NCI-H748 treated with DMSO at 0.1 percent for 48 hours (cell line): ENCODE measurements at regions not wholly inside any gene's neighbourhood (a gene's known extent, or its start where the extent isn't known, plus 50 kb on each side); places are given as distances from the start of the nearest gene placed in this dataset.
A peak's percentile ranks its signal among the peaks of the same experiment; 100 is the strongest.

Source experiments
- DNase-seq: peaks from one replicate; lab custom pipeline; 2025; lab: John Stamatoyannopoulos, UW

GRCh38 chr5:38207343-38207742 lies 51.0 kb upstream of the EGFLAM start:
- no peak for DNase-seq

DNA sequence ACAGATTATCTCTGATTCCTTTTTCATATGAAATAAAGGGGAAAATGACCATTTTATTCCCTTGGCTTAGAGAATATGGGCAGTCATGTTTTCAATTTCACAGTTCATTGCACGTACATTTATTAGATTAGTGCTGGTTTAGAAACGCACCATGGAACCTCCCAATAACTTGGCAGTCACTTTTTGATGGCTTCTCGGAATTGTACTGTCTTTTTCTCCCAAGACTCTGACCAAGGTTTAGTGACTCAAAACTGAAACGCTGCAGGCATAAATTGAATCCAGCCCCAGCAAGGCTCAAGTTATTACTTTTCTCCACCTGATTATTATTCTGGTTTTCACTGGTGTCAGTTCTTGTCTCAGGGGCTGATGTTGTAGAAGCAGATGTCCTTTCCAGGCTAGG lies 55.6 kb upstream of the EGFLAM start:
- DNase-seq = no peak

DNA sequence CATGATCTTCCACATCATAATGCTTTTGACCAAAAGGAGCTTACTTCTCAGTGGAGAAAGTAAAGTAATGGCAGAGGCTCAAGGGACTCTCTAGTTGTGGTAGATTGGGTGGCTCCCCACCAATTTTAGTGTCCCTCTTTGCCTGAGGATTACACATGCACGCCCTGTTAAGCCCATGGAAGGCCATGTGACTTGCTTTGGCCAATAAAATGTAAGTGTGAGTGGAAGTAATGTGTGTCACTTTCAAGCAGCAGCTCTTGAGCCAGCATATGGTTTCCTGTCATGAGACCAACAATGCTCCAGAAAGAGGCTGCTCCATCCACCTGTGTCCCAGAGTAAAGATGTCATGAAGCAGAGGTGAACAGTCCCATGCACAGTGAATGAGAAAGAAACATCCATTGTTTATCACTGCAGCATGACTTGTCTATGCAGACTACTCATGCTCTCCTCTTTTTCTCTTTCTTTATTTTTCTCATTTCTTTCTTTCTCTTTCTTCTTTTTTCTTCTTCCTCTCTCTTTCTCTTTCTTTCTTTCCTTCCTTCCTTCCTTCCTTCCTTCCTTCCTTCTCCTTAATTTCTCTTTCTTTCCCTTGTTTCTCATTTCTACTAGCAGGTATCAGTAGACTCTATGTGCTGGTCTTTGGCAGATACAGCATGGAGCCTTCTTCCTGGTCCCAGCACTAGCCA lies 57.3 kb upstream of the EGFLAM start:
- no peak for DNase-seq

DNA sequence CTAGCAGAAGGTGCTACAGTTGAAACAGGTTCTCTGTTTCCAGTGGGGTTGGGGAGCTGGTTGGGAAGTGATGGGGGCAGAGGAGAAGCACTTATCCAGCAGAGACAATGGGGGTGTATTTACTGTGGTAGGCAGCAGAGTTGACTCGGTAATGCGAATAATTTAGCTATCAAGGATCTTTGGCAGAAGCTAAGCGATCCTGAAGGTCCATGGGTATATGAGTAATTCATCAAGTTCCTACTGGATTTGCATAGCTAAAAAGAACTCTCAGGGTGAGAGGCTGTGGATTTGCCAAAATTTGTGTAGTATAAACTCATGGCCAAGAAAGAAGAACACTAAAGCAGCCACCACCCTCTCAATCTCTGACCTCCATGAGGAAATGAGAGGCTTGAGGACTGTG lies 61.2 kb upstream of the EGFLAM start:
- DNase-seq = no peak

GRCh38 chr5:38193015-38193581 lies 65.3 kb upstream of the EGFLAM start:
- peak; percentile 84 for DNase-seq

DNA sequence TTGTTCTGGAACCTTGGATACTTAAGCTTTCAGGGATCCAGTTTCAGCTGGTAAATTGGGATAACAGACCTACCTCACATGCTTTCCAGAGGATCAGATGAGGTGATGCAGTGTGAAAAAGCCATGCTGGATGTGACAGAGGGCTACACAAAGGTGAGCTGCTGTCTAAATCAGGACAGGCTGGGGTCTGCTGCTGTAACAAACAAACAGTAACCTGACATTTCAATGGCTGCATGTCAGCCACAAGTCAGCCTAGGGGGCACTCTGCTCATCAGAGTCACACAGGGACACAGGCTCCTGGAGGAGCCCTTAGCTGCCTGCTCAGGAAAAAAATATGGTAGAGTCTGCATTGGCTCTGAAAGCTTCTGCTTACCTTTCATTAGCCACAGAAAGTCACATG lies 66.7 kb upstream of the EGFLAM start:
- DNase-seq = no peak

- no peak for DNase-seq
These were observed 68.2 kb upstream of the EGFLAM start for GRCh38 chr5:38190111-38190510.

DNA sequence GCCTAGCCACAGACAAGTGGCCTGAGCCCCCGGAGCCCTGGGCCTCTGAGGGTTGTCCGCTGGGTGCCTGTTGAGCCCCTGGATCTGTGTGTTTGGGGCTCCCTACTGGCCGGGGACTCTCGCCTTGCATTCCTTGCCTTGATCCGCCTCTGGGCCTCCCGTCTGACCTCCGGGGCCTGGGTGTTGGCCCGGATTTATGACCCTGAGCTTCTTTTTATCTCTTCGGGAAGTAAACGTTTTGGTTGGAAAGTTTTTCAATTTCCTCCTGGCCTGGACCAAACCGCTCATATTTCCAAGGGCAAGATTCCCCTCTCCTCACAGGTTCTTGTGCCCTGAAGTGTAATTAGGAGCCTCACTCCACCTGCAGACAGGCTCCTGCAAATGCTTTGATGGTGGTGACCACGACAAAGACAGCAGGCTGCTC lies 69.3 kb upstream of the EGFLAM start:
- DNase-seq = no peak

DNA sequence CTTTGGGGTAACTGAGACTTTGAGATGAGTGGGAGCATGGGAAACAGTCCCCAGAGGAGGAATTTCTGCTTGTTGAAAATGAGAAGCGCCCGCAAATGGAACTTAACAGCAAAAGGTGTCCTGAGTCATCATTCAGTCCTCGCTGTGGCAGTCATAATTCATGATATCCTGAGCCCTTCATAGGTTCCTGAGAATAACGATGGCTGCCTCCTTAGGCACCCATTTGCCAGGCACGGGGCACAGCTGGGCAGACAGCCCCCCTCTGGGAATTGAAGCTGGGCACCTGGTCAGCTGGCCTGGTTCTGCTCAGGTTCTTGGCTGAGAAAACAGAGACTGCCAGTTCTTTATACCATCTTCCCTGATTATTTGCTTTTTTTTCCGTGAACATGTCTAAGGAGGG lies 69.8 kb upstream of the EGFLAM start:
- DNase-seq = no peak

GRCh38 chr5:38187532-38187931 lies 70.8 kb upstream of the EGFLAM start:
- no peak for DNase-seq

DNA sequence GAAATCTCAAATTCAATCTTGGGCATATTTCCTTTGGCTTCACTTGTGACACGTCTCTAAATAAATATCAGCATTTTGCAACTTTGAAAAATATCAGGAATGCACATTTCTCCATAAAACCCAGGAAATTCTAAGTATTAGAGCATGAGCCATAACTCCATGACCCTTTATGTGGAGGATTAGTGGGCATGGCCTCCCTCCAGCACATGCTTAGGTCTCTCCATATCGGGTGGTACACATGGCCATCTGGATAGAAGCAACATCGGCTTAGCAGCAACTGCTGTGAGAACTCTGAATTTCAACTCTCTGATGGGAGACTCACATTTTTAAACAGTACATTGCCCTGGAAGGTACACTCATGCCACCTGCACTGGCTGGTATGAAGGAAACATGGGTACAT lies 73.7 kb upstream of the EGFLAM start:
- DNase-seq = no peak

DNA sequence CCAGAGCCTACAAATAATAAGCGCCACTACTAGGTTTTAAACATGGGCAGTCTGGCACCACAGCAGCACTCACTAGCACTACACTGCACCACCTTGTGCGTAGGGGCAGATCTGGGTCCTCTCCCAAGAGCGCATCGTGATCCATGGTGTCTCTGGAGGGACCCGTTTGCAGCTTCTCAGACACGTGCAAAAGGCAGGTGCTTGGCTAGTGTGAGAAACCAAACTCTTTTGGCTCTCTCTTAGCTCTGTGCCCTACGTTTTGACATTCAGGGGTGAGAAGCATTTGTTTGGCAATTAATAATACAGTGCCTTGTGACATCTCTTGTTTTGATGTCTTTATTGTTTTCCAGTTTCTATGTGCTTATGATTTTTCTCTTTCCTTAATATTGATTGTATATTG lies 75.4 kb upstream of the EGFLAM start:
- DNase-seq = no peak

DNA sequence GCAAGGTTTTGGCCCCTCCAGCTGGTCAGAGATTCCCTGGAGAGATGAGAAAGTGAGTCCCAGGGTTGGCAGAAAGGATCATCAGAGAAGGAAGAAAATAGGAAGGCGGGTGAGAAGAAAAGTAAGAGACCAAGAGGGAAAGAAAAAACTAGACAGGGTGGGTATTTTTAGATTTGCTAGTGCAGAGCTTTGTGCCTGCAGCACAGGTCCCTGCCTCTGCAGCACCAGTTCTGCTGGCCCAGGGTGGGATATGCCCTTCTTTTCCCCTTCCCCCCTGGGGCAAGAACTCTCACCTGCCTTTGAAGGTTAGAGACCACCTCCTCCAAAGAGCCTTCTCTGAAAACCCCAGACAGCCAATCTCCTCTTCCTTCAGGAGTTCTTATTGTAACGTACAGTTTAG lies 90.3 kb upstream of the EGFLAM start:
- DNase-seq = no peak

DNA sequence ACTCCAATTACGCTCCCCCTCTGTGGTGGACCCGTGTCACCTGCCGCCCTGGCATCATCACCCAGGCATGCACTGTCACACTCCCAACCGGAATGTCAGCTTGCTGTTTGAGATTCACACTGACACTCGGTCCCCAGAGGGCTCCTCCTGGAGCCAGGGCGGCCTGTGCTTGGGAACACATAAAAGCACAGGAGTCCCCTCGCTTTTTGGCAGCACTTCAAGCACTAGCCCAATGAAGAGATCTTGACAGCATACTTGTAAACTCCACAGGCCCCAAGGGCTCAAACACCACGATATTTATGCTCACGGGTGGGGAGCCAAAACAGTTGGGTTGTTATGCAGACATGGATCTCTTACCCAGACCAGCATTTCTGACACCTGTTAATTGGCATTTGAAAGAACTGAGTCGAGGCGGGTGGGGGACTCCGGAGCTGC lies 90.8 kb upstream of the EGFLAM start:
- DNase-seq = no peak

DNA sequence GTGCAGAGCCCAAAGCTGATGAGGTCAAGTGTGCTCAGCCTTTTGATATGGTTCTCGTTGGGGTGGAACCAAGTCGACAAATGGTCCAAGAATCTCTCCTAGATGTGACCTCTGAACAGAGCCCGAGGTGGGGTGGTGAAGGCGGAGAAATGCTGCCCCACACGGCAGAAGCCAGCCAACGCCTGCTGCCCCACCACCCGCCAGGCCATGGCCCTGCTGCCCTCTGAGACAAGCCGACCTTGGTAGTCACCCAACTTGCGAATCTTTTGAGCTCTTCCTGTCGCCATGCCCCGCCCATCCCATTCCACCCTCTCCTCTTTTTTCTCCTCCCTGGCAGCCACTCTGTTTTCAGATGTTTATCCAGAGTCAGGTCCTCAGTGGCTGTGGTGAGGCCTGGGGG lies 91.5 kb upstream of the EGFLAM start:
- no peak for DNase-seq

DNA sequence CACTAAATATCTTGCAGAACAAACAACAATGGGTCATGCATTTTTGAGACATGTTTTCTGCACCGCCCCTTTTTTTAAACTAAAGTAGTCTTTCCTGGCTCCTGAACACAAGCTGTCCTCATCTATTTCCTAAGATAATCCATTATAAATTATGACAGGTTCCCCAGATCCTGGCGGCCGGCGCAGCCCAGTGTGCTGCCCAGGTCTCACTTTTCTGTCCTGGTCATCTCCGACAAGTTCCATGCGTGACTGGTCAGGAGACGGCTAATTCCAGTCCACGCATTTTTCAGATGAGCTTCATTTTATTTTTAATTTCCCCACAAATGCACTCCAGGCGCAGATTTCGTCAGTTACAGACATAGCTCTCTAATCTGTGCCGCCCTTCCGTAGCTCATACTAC lies 92.9 kb upstream of the EGFLAM start:
- no peak for DNase-seq

DNA sequence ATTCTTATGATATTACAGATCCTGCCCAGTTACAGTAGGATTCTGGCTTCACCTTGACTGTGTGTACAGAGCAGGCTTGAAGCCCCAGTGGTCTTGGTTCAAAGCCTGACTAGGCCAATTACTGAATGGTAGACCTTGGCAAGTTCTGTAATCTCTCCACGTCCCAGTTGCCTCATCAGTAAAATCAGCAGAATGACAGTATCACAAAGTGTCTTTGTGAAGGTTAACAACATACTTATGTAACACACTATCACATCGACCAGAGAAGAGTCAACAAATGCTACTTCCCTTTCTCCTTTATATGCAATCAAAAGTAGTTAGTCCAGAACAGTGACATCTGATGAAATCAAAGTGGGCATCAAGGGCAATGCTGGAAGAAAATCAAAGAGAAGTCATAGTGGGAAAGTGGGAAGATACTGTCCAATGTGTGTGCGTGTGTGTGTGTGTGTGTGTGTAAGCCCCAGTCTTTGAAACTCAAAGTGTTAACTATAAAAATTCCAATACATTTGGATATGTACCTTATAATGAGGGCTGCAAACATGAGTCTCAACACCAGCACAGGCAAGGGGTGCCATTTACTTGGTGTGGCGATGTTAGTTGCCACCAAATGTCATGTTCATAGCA lies 93.5 kb upstream of the EGFLAM start:
- no peak for DNase-seq

DNA sequence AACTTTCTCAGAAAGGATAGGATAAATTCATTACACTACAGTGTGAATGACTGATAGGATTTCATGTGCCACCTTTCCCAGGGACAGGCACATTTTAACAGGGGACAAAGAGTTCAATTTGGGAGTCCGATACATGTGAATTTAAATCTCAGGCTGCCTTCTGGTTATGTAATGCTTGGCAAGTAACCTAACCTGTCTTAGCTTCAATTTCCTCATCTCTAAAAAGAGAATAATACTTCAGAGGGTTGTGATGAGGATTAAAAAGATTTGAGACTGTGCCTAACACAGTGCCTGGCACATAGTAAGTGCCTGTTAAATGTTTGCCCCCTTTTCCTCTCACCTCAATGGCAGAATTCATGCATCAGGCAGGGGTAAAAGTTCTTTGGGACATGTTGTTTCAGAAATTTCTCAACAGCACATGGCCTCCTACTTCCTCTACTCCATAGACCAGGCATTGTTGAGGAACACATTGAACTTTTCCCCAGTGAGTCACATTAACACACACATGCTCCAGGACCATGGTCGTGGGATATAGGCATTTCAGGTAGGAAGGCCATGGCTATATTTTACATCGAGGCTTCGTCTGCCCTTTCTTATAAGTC lies 94.6 kb upstream of the EGFLAM start:
- DNase-seq = no peak

DNA sequence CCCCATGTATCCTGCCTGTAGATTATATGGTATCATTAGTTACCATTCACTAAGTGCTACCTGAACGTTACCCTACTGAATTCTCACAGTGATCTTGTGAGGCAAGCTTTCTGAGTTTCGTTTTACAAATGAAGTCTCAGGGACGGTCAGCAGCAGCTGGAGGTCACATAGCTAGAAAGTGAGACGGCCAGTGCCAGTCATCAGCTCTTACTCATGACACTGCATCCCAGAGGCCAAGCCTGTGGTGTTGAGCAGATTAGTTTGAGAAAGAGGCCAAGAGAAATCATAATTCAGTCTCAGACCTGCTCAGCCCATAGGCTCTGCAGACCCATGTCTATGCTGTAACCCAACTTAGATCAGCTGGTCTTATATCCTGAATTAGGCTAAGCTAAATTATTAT lies 95.7 kb upstream of the EGFLAM start:
- DNase-seq = no peak

DNA sequence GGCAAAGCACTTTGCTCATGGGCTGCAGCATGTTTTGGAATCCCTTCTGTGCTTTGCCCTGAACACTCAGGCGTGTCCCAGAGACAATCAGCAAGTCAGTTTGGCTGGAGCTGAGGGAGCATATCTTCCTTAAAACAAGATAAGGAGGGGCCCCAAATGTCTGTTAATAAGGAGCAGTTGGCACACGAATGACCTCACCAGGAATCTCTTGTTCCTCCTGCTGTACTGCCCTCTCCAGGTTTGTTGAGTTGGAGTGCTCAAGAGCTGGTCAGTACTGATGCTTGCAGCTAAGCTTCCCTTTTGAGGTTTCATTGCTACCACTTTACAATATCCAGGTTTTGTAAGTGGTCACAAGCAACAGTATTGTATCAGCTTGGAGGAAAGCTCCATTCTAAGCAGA lies 101.3 kb upstream of the EGFLAM start:
- no peak for DNase-seq

GRCh38 chr5:38154615-38155204 lies 103.6 kb upstream of the EGFLAM start:
- no peak for DNase-seq

DNA sequence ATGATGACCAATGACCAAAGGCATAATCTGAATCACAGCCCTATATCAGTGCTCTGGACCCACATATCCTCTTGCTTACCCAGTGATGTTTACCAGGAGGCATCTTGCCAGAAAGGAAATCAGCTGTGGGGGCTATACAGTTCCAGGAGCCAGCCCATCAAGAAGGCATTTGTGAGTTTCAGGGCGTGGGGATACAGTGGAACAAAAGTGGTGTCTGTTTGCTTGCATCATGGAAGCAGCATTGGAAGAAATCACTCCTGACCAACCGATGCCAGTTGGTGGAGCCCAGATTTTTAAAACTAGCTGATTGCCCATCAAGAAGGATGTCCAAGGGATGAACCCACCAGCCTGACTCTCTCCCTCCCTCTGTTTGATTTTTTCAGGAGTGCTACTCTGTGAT lies 106.5 kb upstream of the EGFLAM start:
- no peak for DNase-seq

GRCh38 chr5:38149815-38150195 lies 108.6 kb upstream of the EGFLAM start:
- no peak for DNase-seq
